Prostate gland (tissue), 2 donors: ENCODE measurements at regions not wholly inside any gene's neighbourhood (a gene's known extent, or its start where the extent isn't known, plus 50 kb on each side); places are given as distances from the start of the nearest gene placed in this dataset.

Experiments used
- POLR2A ChIP-seq: fragments of 450-650 bp; IDR thresholded peaks from one replicate; pipeline ENCODE4 v1.6.1; 2016; ENCODE audit warnings: antibody characterized with exemption, mild to moderate bottlenecking
- TF ChIP-seq, protein P1 (sequence below), 4 experiments: fragments of 200-600 bp in 2 of 4; fragments of 450-650 bp in 2 of 4; sonication (generic) in 2 of 4; IDR thresholded peaks; 1 replicate in 3 of 4; 2 replicates in 1 of 4; pipeline ENCODE4 v1.5.1; 2016 to 2019; ENCODE audit warnings: antibody characterized with exemption in 4 of 4, mild to moderate bottlenecking in 2 of 4, moderate library complexity in 2 of 4

DNA sequence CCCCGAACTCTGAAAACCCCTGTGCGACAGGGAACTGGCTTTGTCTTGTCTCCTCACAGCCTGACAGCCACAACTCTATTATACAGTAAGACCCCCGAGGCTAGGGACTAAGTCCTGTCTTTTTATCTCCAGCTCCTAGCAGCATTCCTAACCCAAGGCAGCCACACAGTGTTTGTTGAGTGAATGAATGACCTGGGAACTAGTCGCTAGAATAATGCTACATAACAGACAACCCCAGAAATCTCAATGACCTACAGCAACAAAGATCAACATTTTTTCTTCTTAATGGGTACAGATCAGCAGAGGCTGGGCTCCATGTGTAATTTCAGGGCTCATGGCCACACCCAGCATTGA lies 71.4 kb upstream of the TNRC6C start:
- TF ChIP-seq, protein P1, sequence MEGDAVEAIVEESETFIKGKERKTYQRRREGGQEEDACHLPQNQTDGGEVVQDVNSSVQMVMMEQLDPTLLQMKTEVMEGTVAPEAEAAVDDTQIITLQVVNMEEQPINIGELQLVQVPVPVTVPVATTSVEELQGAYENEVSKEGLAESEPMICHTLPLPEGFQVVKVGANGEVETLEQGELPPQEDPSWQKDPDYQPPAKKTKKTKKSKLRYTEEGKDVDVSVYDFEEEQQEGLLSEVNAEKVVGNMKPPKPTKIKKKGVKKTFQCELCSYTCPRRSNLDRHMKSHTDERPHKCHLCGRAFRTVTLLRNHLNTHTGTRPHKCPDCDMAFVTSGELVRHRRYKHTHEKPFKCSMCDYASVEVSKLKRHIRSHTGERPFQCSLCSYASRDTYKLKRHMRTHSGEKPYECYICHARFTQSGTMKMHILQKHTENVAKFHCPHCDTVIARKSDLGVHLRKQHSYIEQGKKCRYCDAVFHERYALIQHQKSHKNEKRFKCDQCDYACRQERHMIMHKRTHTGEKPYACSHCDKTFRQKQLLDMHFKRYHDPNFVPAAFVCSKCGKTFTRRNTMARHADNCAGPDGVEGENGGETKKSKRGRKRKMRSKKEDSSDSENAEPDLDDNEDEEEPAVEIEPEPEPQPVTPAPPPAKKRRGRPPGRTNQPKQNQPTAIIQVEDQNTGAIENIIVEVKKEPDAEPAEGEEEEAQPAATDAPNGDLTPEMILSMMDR (IDR thresholded peaks at IDR 0.05), result no peak
- TF ChIP-seq POLR2A, result no peak
